Esophagus muscularis mucosa (tissue), 2 donors: ENCODE measurements at regions not wholly inside any gene's neighbourhood (a gene's known extent, or its start where the extent isn't known, plus 50 kb on each side); places are given as distances from the start of the nearest gene placed in this dataset.

ENCODE experiments used
- POLR2A ChIP-seq: fragments of 450-650 bp; IDR thresholded peaks from one replicate; pipeline ENCODE4 v1.6.1; 2017; ENCODE audit warnings: antibody characterized with exemption, moderate library complexity, mild to moderate bottlenecking, low read depth
- POLR2AphosphoS5 ChIP-seq, 2 donors: sonication (generic); formaldehyde crosslinking; IDR thresholded peaks; one replicate each; pipeline ENCODE4 v1.6.1; 2017; ENCODE audit warnings: antibody characterized with exemption in 2 of 2

GRCh38 chr3:161794551-161794950 is 297.9 kb downstream of the OTOL1 start:
- no peak for TF ChIP-seq POLR2AphosphoS5 (IDR thresholded peaks at IDR 0.05)
- no peak for TF ChIP-seq POLR2A
